OCI-LY3 (cell line): ENCODE measurements at regions not wholly inside any gene's neighbourhood (a gene's known extent, or its start where the extent isn't known, plus 50 kb on each side); places are given as distances from the start of the nearest gene placed in this dataset.

Experiments used
- CTCF ChIP-seq: fragments of 200-600, 300-600 bp; sonication (generic); IDR thresholded peaks from 2 replicates; pipeline ENCODE4 v1.5.1; 2014; ENCODE audit warnings: antibody characterized with exemption, low read length, low read depth
- EZH2phosphoT487 ChIP-seq: fragments of 200-600 bp; shearing (Covaris generic); IDR thresholded peaks from 2 replicates; pipeline ENCODE4 v1.6.1; 2018; ENCODE audit warnings: antibody characterized with exemption, mixed run types, low read depth

GRCh38 chr2:187642498-187642897, 88.3 kb upstream of the TFPI start:
- no peak for TF ChIP-seq CTCF
- TF ChIP-seq EZH2phosphoT487 = no peak
